K562 (cell line): ENCODE measurements at regions not wholly inside any gene's neighbourhood (a gene's known extent, or its start where the extent isn't known, plus 50 kb on each side); places are given as distances from the start of the nearest gene placed in this dataset.
A peak's percentile ranks its signal among the peaks of the same experiment; 100 is the strongest.

Experiments used
- ATAC-seq: fragments of 200-7000 bp; cut with Tn5 transposase; 3 replicates; pipeline ENCODE4 v1.9.1; 2020; ENCODE audit warnings: moderate library complexity
- BruUV-seq: library from RNA; stranded (reverse); fragments of 400-500 nt; replicated peaks from 2 replicates; lab custom pipeline; 2021; lab: Mats Ljungman, UMichigan
- CTCF ChIA-PET: fragments of 300-600 bp; formaldehyde crosslinking; extraction: SDS; loops from one replicate; lab custom pipeline; 2021; ENCODE audit warnings: low intra/inter-chr PET ratio; lab: Yijun Ruan, JAX
- POLR2A ChIA-PET: fragments of 300-600, 350-650 bp; sonication (Branson Sonifier 250); formaldehyde crosslinking; extraction: SDS; loops from one replicate; lab custom pipeline; 2021; ENCODE audit warnings: antibody characterized with exemption, inconsistent platforms; lab: Yijun Ruan, JAX
- DNase-seq, 4 experiments: peaks; one replicate each; pipeline versions ENCODE4 v3.0.0 to v3.0.0-alpha.2; 2011 to 2018; ENCODE audit warnings: low spot score in 3 of 4, mixed read lengths in 3 of 4; ENCODE audit errors: extremely low read depth in 1 of 4
- FAIRE-seq: peaks from 2 replicates; lab custom pipeline; 2011; peaks lifted over from hg19 to GRCh38; lab: Jason Lieb, UNC
- H2AFZ ChIP-seq: 2 replicates; pipeline ENCODE4 v1.6.0; 2011; ENCODE audit warnings: low read depth, low read length, control low read depth, inconsistent platforms
- H3K27ac ChIP-seq: fragments of 200-600 bp; 3 replicates; pipeline ENCODE4 v1.8.0; 2011; ENCODE audit warnings: low read depth, mild to moderate bottlenecking, control low read depth, inconsistent platforms, low read length, moderate library complexity, mixed read lengths; ENCODE audit errors: extremely low read depth
- H3K27me3 ChIP-seq, 2 experiments: fragments of 300-600 bp in 1 of 2; 2 replicates in 1 of 2; 3 replicates in 1 of 2; pipeline versions ENCODE4 v1.6.0 to v1.8.0; 2011; ENCODE audit warnings: inconsistent platforms in 2 of 2, low read length in 2 of 2, mild to moderate bottlenecking in 1 of 2, mixed read lengths in 1 of 2, moderate library complexity in 1 of 2; ENCODE audit not compliant: control insufficient read depth in 2 of 2, insufficient read depth in 2 of 2
- H3K36me3 ChIP-seq: fragments of 300-600 bp; 3 replicates; pipeline ENCODE4 v1.8.0; 2011; ENCODE audit warnings: mild to moderate bottlenecking, low read length, inconsistent platforms; ENCODE audit not compliant: control insufficient read depth, insufficient read depth
- H3K4me1 ChIP-seq, 2 experiments: fragments of 200-600 bp in 1 of 2; replicated peaks in 1 of 2; 2 replicates in 1 of 2; 3 replicates in 1 of 2; pipeline versions ENCODE4 v1.5.1 to v1.8.0; 2011; ENCODE audit warnings: inconsistent platforms in 2 of 2, low read length in 2 of 2, mild to moderate bottlenecking in 1 of 2, mixed read lengths in 1 of 2, moderate library complexity in 1 of 2; ENCODE audit not compliant: control insufficient read depth in 2 of 2, insufficient read depth in 2 of 2
- H3K4me2 ChIP-seq: 2 replicates; pipeline ENCODE4 v1.6.1; 2011; ENCODE audit warnings: low read length, control low read depth, inconsistent platforms, mixed read lengths; ENCODE audit not compliant: insufficient read depth
- H3K4me3 ChIP-seq: fragments of 200-600 bp; sonication (generic), shearing (Covaris generic); 2 replicates; pipeline ENCODE4 v1.5.1; 2016; ENCODE audit warnings: control low read depth, inconsistent platforms
- H3K79me2 ChIP-seq: fragments of 200-600 bp; 3 replicates; pipeline ENCODE4 v1.8.0; 2011; ENCODE audit warnings: low read length, inconsistent platforms; ENCODE audit not compliant: control insufficient read depth, insufficient read depth
- H3K9ac ChIP-seq, 2 experiments: 2 replicates each; pipeline versions ENCODE4 v1.6.0 to v1.6.1; 2011; ENCODE audit warnings: low read depth in 2 of 2, low read length in 2 of 2, control low read depth in 1 of 2, inconsistent platforms in 1 of 2, mild to moderate bottlenecking in 1 of 2, mixed read lengths in 1 of 2; ENCODE audit not compliant: insufficient read depth in 1 of 2
- H3K9me1 ChIP-seq: one replicate; pipeline ENCODE4 v1.6.0; 2011; ENCODE audit warnings: inconsistent platforms, mild to moderate bottlenecking, low read length, moderate library complexity; ENCODE audit not compliant: control insufficient read depth, insufficient read depth
- H3K9me3 ChIP-seq: replicated peaks from 2 replicates; pipeline ENCODE4 v1.5.1; 2011; ENCODE audit warnings: low read depth, low read length, inconsistent platforms; ENCODE audit not compliant: control insufficient read depth, insufficient read depth
- H4K20me1 ChIP-seq: replicated peaks from 2 replicates; pipeline ENCODE4 v1.6.1; 2011; ENCODE audit warnings: low read length, inconsistent platforms, mixed read lengths; ENCODE audit not compliant: control insufficient read depth, insufficient read depth
- C11orf30 ChIP-seq: fragments of 450-650 bp; IDR thresholded peaks from 2 replicates; pipeline ENCODE4 v1.6.1; 2016; ENCODE audit warnings: low read depth, mild to moderate bottlenecking
- CBFA2T2 ChIP-seq: fragments of 450-650 bp; conservative IDR thresholded peaks from 2 replicates; pipeline ENCODE4 v1.6.1; 2017; ENCODE audit warnings: mild to moderate bottlenecking
- CBFA2T3 ChIP-seq: fragments of 450-650 bp; IDR thresholded peaks from 2 replicates; pipeline ENCODE4 v1.6.1; 2017
- CTCF ChIP-seq, 3 experiments: IDR thresholded peaks in 2 of 3; conservative IDR thresholded peaks in 1 of 3; 2 replicates each; pipeline ENCODE4 v1.5.1; 2011 to 2012; ENCODE audit warnings: low read length in 3 of 3, mild to moderate bottlenecking in 3 of 3, control low read depth in 2 of 3, improper control_type of control experiment in 1 of 3, inconsistent platforms in 1 of 3, low read depth in 1 of 3, mixed read lengths in 1 of 3, moderate library complexity in 1 of 3; ENCODE audit not compliant: insufficient read depth in 2 of 3
- GTF2E2 ChIP-seq: fragments of 200-800 bp; sonication (Bioruptor generic); IDR thresholded peaks from 2 replicates; pipeline ENCODE4 v1.6.1; 2016; ENCODE audit warnings: missing genetic modification characterization, missing compliant biosample characterization
- IRF9 ChIP-seq: fragments of 450-650 bp; IDR thresholded peaks from 2 replicates; pipeline ENCODE4 v1.6.1; 2016; ENCODE audit warnings: missing biosample characterization, missing genetic modification characterization
- NFIX ChIP-seq: fragments of 250-450 bp; sonication (Bioruptor Pico); IDR thresholded peaks from 2 replicates; pipeline ENCODE4 v1.4.0; 2020; ENCODE audit warnings: low read depth, mild to moderate bottlenecking, moderate library complexity
- SLC30A9 ChIP-seq: fragments of 250-450 bp; sonication (Bioruptor Pico); IDR thresholded peaks from 2 replicates; pipeline ENCODE4 v1.8.0; 2022; ENCODE audit warnings: mild to moderate bottlenecking, moderate library complexity
- SPI1 ChIP-seq: IDR thresholded peaks from 2 replicates; pipeline ENCODE4 v1.6.1; 2011; ENCODE audit warnings: low read depth, low read length, control low read depth, borderline replicate concordance
- STAT5B ChIP-seq: fragments of 250-450 bp; sonication (Bioruptor Pico); IDR thresholded peaks from 2 replicates; pipeline ENCODE4 v1.8.0; 2021; ENCODE audit warnings: mild to moderate bottlenecking, inconsistent platforms
- TEAD4 ChIP-seq, 2 experiments: sonication (generic) in 1 of 2; formaldehyde crosslinking in 1 of 2; IDR thresholded peaks; 2 replicates each; pipeline versions ENCODE4 v1.6.1 to v1.8.0; 2012 to 2022; ENCODE audit warnings: borderline replicate concordance in 1 of 2, inconsistent platforms in 1 of 2, low read length in 1 of 2, mild to moderate bottlenecking in 1 of 2, missing genetic modification reagents in 1 of 2
- U2AF1 ChIP-seq: fragments of 200-400 bp; formaldehyde crosslinking; optimal IDR thresholded peaks from 2 replicates; pipeline ENCODE3; 2017; ENCODE audit warnings: mild to moderate bottlenecking, low read depth, low read length, moderate library complexity
- ZNF408 ChIP-seq: fragments of 250-450 bp; sonication (Bioruptor Pico); IDR thresholded peaks from 2 replicates; pipeline ENCODE4 v1.4.0; 2020; ENCODE audit warnings: low read depth, mild to moderate bottlenecking, moderate library complexity
- ZNF589 ChIP-seq: fragments of 200-800 bp; sonication (Bioruptor generic); IDR thresholded peaks from 2 replicates; pipeline ENCODE4 v1.6.1; 2016; ENCODE audit warnings: low read depth, missing genetic modification characterization, missing compliant biosample characterization
- WGBS: fragments of 100-300 bp; shearing (Covaris generic); methylation state at CpG from one replicate; pipeline ENCODE4 v1.1.6; 2016; ENCODE audit warnings: low coverage, mixed read lengths; ENCODE audit not compliant: insufficient coverage; ENCODE audit errors: missing lambda C conversion rate; 5-methylcytosine and 5-hydroxymethylcytosine counted together
- in situ Hi-C: fragments of 300-500 bp; cut with MboI; formaldehyde crosslinking; loops from 4 replicates; pipeline ENCODE4 v1.15.0; 2018; ENCODE audit warnings: inconsistent platforms, mixed read lengths
- intact Hi-C: fragments of 100-400 bp; cut with micrococcal nuclease; formaldehyde crosslinking; loops from 2 replicates; pipeline ENCODE4 v1.14.2; 2022

GRCh38 chr2:15687720-15688119, 96.1 kb downstream of the DDX1 start (continued):
- TF ChIP-seq U2AF1 (no peak), STAT5B (CRISPR knock-in tag) (no peak), IRF9 (tag) (no peak), GTF2E2 (tag) (no peak)
- TF ChIP-seq, all 486 proteins: peak for 0

GRCh38 chr2:15688924-15689568, 97.4 kb downstream of the DDX1 start:
- WGBS: 0% methylated on average over 8 of the region's 8 CpGs
- H3K4me3 ChIP-seq: no peak overlapping the region
- FAIRE-seq: no peak
- no peaks in the 10 kb centered on the region for H4K20me1 ChIP-seq
- no peak for TF ChIP-seq SLC30A9 (CRISPR knock-in tag)
- 0 out of 2 replicates have a peak, but pooled peaks have one; percentile 9 for TF ChIP-seq CBFA2T2
- TF ChIP-seq CTCF (IDR thresholded peaks at IDR 0.05 in 2 of 3, conservative IDR thresholded peaks at IDR 0.05 in 1 of 3; ENCODE audit: insufficient read depth in 2 of 3, low read depth in 1 of 3, low read length in 3 of 3): no peak
- TF ChIP-seq ZNF589 (CRISPR knock-in tag): no peak
- 0 out of 2 replicates have a peak, but pooled peaks have one; percentile 14 for TF ChIP-seq TEAD4 (IDR thresholded peaks at IDR 0.05; ENCODE audit: low read length)
- no peak for TF ChIP-seq TEAD4 (CRISPR knock-in tag; IDR thresholded peaks at IDR 0.05; ENCODE audit: borderline replicate concordance)
- no peak for TF ChIP-seq C11orf30
- peak; percentile 50; the same call in 1 of the 2 replicates for TF ChIP-seq SPI1
- no peak for TF ChIP-seq ZNF408
- peak; percentile 36; the same call in 1 of the 2 replicates for TF ChIP-seq CBFA2T3
- TF ChIP-seq NFIX: no peak
- TF ChIP-seq, all 486 proteins: peak for 4
- Histone ChIP-seq H3K9ac (no peak overlapping the region), H3K4me2 (no peak overlapping the region), H3K27me3 (peaks cover 20 to 72% of the 10 kb centered on the region in 2 experiments; a peak in 4 of 5 replicates), H2AFZ (no peak overlapping the region), H3K27ac (no peak overlapping the region), H3K79me2 (no peaks in the 10 kb centered on the region), H3K9me1 (no peaks in the 10 kb centered on the region), H3K4me1 (peaks cover 4 to 12% of the 10 kb centered on the region in 2 experiments; a peak in 3 of 5 replicates), H3K36me3 (no peaks in the 10 kb centered on the region), H3K9me3 (no peaks in the 10 kb centered on the region)
- ChIA-PET CTCF (no interaction called here), POLR2A (no interaction called here)
- no TSS peak for BruUV-seq
- intact Hi-C loops (no loop called here), in situ Hi-C loops (no loop called here)
- ATAC-seq (no peak), DNase-seq (no peak)
